ACHN (cell line): ENCODE measurements at regions not wholly inside any gene's neighbourhood (a gene's known extent, or its start where the extent isn't known, plus 50 kb on each side); places are given as distances from the start of the nearest gene placed in this dataset.
"Not testable (repeated sequence)": the region's sequence is repeated elsewhere in the genome, so short reads cannot be mapped to it uniquely, and the experiment has no call there.

ENCODE experiments used
- DNase-seq: peaks from one replicate; pipeline ENCODE4 v3.0.0-alpha.2; 2015
- in situ Hi-C: cut with HindIII; loops from 2 replicates; pipeline ENCODE4 v1.10.0; 2017; ENCODE audit warnings: low sequenced_read_pairs, low pct_ligation_motif_present, low pct_unique_long_range_greater_than_20kb

DNA sequence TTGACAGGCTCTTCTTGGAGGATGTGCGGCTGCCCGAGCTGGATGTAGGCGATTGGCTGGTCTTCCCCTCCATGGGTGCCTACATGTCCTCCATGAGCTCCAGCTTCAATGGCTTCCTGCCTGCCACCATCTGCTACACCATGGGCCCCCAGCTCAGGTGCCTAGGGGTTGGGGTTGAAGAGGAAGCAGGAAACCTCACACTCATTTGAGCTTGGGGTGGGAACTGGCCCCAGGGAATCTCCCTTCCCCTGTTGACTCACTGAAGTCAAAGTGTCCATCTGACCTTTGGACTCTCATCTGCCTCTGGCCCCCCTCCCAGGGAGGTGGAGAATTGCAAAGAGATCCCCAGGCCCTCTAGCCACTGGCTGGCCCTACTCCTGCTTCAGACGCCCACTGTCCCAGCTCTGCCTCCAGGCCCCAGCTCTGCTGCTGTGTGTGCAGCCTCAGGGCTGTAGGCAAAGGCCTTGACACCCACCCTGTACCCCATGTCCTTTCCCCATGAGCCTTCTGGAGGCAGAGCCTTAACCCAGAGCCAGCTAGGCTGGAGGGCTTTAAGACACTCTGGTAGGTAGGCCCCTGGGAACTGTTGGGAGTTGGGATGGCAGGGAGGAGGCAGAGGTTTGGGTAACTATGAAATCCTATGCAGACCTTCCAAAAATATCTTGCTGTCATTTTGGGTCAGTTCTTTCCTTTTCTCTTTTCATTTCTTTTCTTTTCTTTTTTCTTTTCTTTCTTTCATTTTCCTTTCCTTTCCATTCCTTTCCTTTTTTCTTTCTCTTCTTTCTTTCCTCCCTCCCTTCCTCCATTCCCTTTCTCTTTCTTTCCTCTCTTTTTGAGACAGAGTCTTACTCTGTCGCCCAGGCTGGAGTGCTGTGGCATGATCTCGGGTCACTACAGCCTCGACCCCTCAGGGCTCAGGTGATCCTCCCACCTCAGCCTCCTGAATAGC lies 66.9 kb upstream of the TINAGL1 start:
- in situ Hi-C loops = no loop called here
- peak; percentile 3 for DNase-seq

DNA sequence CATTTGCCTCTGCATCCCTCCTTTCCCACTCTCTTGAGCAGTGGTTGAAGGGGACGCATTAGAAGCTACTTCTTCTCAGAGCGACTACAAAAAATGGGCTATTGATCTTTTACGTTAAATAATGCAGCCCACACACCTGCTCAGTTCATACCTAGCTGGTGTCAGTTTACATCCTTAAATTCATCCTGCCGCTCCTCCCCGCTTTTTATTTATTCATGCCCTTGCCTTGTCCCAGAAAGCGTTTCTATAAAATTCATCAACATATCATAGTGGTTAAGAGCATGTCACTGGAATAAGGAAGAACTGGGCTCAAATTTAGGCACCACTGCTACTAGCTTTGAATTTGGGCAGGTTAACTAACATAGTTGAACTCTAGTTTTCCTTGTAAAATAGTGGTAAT lies 66.0 kb upstream of the TINAGL1 start:
- in situ Hi-C loops = no loop called here
- DNase-seq = no peak

DNA sequence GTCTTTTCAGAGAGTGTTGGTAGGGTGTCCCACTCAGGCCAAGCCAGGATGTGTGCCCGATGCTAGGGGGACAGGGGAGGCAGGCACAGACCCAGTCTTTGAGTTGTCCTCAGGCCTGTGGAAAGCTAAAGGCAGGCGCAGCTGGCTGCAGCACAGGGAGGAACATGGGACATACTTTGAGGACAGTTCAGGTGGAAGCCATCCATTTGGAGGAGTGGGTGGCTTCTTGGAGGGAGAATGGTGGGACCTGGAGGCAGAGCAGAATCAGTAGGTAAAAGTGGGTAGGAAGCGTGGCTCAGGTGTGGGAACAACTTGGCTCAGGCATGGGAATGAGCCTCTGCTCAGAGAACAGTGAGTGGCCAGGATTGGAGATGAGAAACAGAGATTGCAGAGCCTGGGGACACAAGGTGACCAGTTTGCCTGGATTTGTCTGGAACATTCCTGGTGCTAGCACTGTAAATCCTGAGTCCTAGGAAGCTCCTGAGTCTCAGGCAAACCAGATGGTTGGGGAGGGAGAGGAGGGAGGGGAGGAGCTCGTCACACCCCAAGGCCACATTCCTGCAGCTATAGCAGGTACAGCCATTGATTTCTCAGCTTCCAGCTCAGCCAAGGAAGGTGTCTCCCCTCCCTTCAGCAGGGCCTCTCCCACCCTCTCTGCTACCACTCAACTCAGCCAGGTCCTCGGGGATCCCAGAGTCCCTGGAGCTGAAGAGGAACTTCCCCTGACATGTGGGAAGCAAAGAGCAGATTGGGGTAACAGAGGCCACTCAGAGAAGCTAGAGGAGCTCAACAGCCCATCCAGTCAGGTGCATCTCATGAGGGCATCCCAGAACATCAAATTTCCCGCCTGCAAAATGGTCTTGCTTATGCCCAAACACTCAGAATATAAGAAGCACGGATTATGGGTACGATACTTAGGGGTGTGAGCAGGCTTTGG lies 65.2 kb upstream of the TINAGL1 start:
- in situ Hi-C loops = no loop called here
- no peak for DNase-seq

DNA sequence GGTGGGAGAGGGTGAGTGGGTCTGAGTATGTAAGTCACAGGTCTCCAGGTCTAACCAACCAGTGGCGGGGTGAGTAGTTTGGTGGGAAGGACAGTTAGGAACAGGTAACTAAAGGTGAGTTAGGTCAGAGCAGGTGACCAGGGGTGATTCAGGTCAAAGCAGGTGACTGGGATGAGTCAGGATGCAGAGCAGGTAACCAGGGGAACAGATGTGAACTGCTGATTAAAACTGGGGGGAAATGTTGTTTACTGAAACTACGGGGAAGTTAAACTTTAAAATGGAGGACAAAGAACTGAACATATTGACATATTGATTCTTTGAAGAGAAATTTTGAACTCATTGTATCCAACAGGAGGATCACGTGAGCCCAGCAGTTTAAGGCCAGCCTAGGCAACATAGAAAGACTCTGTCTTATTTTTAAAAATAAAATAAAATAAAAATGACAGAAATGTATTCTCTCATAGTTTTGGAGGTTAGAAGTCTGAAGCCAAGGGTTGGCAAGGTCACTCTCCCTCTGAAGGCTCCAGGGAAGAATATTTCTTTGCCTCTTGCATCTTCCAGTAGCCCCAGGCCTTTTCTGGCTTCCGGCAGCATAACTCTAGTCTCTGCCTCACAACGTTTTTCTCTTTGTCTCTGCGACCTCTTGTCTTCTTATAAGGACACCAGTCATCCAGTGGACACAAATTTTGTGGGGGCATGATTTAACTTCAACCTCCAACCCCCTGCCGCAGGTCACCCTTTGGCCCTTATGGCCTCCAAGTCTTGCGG lies 64.3 kb upstream of the TINAGL1 start:
- no peak for DNase-seq
- in situ Hi-C loops = no loop called here

DNA sequence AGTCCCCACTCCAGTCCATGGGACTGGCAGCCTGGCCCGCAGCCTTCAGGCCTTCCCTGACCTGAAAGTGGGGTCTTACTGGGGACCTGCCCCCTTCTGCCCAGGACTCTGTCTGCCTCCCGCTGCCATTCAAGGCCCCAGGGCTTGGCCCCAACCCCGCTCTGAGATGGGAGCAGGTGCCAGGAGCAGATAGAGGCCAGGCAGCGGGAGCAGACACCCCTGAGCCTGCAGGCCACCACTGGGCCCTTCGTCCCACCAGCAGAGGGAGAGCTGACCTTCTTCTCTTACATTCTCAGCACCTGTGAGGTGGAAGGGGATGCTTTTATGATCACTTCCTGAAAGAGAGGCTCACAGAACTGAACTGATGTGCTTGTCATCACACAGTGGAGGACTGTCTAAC lies 62.2 kb upstream of the TINAGL1 start:
- in situ Hi-C loops = no loop called here
- DNase-seq = no peak

DNA sequence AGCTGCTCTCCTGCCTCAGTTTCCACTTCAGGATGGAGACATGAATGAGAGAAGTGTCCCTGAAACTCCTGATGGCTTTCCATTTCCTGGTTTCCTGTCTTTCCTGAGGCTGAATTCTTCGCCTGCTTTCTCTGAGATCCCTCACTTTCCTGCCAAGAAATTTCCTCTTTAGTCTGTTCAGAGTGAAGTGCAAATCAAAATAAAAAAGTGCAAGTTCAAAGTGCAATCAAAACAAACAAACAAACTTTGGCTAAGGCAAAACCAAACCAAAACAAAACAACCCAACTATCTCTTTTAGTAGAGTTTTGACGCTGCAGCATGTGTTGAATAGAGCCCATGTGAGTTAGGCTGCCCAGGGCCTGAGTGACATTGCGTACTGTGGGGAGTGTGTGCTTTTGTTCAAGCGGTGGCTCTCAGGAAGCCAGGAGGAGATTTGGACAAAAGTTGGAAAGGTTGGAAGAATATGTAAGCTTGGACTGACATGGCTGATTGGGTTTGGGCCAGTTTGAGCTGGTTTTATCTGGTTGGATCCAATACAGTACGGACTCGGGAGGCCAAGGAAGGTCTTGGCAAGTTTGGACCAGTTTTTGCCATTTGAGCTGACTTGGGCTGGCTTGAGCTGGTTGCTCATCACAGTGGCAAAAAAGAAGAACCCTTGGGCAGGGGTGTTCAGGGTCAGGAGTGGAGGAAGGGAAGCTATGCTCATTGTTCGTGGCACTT lies 61.1 kb upstream of the TINAGL1 start:
- in situ Hi-C loops = no loop called here
- no peak for DNase-seq

DNA sequence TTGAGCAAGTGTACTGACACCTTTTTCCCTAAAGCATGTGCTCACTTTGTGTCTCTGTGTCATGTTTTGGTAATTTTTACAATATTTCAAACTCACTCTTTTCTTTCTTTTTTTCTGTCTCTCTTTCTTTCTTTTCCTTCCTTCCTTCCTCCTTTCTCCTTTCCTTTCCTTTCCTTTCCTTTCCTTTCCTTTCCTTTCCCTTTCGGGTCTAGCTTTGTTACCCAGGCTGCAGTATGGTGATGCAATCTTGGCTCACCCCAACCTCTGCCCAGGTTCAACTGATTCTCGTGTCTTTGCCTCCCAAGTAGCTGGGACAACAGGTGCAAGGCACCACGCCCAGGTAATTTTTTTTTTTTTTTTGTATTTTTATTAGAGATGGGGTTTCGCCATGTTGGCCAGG lies 60.4 kb upstream of the TINAGL1 start:
- DNase-seq = no peak
- in situ Hi-C loops = no loop called here

DNA sequence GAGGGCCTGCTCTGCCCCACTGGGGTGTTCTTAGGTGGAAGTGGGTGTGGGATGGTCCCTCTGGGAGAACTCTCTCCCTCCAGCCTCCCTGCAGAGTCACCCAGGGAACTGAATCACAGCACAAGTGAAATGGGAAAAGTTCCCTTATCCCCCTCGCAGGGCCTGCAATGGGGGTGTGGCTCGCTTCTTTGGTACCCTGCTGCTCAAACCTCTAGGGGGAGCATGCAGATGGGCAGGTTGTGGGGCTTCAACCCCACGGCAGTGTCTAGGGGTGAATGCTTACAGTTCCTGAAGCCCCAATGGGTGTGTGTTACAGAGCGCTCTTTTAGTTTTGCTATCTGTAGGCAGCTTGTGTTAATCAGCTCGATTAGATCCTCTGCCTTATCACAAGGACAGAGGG lies 59.0 kb upstream of the TINAGL1 start:
- DNase-seq = no peak
- in situ Hi-C loops = no loop called here

DNA sequence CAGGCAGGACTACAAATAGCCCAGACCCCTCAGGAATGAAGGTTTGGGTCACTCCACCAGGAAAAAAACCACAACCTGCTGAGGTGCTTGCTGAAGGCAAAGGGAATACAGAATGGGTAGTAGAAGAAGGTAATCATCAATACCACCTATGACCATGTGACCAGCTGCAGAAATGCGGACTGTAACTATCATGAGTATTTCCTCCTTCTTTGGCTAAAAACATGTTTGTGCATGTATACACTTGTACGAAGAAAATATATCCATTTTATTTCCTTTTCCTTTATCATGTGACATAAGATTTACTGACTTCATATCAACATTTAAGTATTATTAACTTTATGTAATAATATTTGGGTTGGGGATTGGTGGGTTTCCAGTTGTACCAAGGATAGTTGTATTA lies 58.3 kb upstream of the TINAGL1 start:
- DNase-seq, in situ Hi-C loops: not testable (repeated sequence)

DNA sequence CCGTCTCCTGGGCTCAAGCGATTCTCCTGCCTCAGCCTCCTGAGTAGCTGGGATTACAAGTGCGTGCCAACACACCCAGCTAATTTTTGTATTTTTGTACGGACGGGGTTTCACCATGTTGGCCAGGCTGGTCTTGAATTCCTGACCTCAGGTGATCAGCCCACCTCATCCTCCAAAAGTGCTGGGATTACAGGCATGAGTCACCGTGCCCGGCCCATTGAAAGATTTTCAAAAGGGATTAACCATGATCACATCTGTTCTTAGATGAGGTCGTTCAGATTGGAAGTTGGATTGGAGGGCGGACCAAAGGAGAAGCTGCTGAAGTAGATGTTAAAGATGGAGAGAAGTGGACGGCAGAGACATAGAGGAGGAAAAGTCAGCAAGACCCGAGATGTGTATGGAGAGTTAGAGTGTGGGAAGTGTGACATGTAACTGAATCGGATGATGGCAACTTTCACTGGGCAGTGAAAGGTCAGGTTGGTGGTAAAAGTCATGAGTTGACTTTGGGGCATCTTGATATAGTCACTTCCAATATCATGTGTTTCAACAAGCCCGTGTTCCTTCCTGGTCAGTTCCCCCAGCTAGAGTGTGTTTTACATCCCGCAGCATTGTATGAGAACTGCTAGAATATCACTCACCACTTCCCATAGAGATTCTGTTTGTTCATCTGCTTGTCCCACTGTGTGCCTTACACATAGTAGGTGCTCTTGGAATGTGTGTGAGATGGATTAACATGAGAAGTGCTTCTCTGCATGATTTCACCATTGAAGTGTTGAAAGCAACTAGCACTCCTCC lies 54.4 kb upstream of the TINAGL1 start:
- in situ Hi-C loops = no loop called here
- no peak for DNase-seq

DNA sequence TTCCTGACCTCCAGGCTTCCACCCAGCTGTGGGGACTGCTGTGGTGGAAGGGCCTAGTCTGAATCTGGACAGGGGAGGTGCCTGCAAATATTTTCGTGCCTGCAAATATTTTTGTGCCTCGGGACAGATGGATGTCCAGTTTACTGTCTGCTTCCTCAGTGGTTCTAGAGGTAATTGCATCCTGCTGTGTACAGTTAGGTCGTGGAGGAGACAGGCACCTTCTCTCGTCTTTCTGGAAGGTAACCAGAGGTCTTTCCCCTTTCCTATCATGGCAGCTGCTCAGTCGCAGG lies 53.8 kb upstream of the TINAGL1 start:
- in situ Hi-C loops = no loop called here
- DNase-seq = no peak

DNA sequence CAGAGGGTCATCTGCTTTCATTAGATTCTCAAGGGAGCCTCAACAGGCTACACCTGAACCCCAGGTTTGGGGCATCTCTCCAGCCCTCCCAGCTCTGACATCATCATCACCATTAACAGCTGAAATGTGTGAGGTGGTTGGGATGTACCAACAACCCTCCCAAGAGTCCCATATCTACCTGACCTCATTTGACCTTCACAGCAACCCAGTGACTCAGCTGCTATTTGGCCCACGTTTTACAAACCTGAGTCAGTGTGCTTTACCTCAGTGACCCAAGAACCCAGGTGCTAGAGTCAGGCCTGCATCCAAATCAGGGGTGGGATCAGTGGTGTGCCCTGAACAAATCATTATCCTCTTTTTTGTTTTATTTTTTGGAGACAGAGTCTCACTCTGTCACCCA lies 53.3 kb upstream of the TINAGL1 start:
- in situ Hi-C loops = no loop called here
- DNase-seq = no peak

DNA sequence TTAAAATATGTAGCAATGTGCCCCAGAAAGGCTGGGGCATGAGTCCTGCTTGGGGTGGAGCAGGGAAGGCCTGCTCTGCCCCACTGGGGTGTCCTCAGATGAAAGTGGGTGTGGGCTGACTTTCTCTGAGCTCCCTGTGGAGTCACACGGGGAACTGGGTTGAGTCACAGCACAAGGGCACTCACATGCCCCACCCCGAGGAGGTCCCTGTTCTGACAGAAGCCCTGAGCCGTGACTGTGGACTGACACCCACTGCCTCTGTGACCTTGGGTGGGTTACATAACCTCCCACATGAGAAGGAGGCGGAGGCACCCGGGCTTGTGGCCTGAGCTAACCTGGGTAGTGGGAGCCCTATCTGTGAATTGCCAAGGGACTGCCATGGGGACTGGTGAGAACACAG lies 52.5 kb upstream of the TINAGL1 start:
- in situ Hi-C loops = no loop called here
- DNase-seq = no peak

DNA sequence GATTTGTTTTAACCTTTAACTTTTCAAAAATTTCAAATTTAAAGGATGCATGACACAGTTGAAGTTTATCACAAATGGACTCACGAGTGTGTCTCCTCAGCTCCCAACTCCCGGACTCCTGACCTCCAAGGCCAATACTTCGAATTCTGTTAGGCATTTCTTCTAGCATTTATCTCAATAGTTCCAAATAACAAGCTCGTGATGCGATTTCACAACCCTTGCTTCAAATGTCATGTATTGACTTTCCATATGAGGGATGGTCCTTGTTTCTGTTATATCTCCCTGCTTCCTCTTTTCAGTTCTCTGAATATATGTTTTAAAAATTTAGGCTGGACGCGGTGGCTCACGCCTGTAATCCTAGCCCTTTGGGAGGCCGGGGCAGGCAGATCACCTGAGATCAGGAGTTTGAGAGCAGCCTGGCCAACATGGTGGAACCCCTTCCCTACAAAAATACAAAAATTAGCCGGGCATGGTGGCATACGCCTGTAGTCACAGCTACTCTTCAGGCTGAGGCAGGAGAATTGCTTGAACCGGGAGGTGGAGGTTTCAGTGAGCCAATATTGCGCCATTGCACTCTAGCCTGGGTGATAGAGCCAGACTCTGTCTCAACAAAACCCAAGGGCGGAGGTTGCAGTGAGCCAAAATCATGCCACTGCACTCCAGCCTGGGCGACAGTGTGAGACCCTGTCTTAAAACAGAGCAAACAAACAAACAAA lies 52.0 kb upstream of the TINAGL1 start:
- in situ Hi-C loops = no loop called here
- DNase-seq = no peak
